Erythroblast (primary cell): ENCODE measurements at regions not wholly inside any gene's neighbourhood (a gene's known extent, or its start where the extent isn't known, plus 50 kb on each side); places are given as distances from the start of the nearest gene placed in this dataset.

Source experiments
- DNase-seq, 2 experiments: peaks; one replicate each; lab custom pipeline; 2025; lab: John Stamatoyannopoulos, UW
- GATA1 ChIP-seq: IDR thresholded peaks from 2 replicates; pipeline ENCODE4 v1.6.1; 2011; ENCODE audit warnings: low read depth, mild to moderate bottlenecking, control low read depth, low read length, moderate library complexity
- POLR2A ChIP-seq: IDR thresholded peaks from 2 replicates; pipeline ENCODE4 v1.6.1; 2011; ENCODE audit warnings: mild to moderate bottlenecking, low read length

DNA sequence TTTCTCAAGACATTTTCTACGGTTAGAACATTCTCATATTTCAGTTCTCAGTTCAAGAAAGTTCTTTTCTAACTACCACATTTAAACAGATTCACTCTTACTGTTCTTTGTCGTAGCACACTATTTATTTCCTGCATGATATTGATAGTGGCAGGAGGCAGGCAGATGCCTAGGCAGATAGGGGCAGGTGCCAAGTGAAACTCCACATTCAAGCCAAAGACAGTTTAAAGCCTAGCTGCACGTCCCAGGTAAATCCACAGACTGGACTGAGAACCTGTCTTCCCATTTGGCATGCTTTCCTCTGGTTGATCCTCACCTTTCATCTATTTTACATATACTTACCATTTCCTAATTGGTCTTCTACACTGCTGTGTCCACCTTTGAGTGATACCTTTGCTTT lies 359.3 kb downstream of the TMX3 start:
- TF ChIP-seq POLR2A (no peak), GATA1 (no peak)
- DNase-seq = no peak

DNA sequence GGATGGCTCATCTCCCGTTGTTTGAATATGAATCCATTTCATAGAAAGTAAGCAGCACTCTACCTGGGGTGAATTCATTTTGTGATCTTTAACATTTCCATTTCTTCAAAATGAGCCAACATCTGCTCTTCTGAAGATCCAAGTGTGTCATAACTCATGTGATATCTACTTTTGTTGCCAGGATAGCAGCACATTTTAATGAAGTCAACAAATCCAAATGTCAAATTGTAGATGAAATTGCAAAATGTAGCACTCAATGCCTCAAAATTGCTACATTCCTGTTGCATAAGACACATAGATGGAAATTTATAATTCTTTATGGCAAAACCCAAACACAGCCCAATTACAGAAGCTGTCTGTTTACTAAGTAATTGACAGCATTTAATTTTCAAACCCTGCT lies 360.7 kb downstream of the TMX3 start:
- no peak for DNase-seq
- TF ChIP-seq GATA1 (no peak), POLR2A (no peak)

DNA sequence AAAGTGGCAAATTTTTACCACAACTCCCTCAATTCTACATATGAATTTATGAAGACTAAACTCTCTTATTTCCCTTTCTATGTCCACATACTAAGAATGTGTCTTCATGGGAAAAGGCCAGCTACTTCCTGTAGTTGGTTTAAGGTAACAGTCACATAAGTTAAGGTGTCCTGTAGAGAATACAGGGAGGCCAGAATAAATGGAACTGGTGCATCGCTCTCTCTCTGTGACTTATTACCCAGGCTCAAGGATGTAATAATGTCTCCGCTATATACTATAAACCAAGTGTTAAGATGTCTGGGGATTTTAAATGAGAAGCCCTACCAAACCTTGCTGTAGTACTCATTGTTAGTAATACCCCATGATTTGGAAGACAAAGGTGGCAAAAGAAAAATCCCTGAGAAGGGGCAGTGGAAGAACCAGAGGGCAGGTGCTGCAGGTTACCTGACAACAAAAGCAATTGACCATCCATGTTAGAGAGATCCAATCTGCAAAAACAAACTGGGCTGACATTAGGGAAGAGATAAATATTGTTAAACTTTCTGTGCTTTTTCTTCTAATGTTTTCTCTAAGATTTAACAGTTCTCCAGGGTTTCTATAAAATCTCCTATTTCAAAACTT lies 372.8 kb downstream of the TMX3 start:
- no peak for DNase-seq
- TF ChIP-seq POLR2A (no peak), GATA1 (no peak)

DNA sequence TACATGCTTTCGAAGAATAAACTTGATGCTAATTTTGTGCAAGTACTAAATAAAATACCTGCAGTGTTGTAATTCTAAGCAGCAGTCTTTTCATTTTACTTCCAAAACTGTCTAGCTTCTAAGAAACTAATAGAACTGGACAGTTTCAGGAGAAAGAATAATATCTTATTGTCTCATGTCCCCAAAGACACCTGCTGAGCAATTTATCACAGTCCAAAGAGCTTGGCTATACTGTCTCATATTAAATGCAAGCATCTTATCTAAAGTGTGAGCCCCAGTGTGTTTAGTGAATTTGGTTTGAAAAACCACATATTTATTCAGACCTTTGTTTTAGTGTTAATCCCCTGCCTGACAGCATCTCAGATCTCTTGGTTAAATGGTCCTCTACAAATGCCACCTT lies 374.3 kb downstream of the TMX3 start:
- DNase-seq = no peak
- no peak for TF ChIP-seq GATA1
- TF ChIP-seq POLR2A = no peak

DNA sequence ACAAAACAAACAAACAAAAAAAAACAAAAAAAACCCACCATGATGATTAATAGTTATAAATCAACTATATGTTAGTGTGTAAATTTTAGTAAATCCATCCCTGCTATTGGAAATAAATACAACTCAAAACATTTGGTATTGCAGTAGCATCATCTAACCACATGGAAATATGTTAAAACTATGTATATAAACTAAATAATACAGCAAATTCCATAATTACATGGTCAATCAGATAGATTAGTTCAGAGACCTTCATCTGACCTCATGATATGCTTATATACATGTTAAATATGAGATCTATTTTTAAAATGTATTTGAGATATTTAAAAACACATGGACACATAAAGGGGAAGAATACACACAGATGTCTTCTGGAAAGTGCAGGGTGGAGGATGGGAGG lies 384.2 kb downstream of the TMX3 start:
- DNase-seq = no peak
- no peak for TF ChIP-seq POLR2A
- TF ChIP-seq GATA1 = no peak

DNA sequence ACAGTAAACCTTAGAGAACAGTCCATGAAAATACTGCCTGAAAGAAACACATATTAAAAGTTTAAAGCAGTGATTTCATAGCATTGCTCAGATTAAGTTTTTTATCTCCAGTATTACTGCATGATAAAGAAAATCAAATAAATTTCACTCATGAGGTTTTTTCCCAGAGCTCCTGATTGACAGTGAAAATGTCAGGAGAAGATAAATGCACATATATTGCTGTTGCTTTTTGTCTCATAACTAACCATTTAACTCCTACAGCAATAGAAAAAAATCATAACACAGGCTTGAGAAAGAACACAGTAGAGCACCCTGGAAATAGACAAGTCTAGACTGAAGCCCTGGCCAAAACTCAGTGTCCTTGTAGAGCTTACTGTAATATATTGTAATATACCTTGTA lies 391.0 kb downstream of the TMX3 start:
- no peak for TF ChIP-seq GATA1
- no peak for TF ChIP-seq POLR2A
- DNase-seq = no peak

DNA sequence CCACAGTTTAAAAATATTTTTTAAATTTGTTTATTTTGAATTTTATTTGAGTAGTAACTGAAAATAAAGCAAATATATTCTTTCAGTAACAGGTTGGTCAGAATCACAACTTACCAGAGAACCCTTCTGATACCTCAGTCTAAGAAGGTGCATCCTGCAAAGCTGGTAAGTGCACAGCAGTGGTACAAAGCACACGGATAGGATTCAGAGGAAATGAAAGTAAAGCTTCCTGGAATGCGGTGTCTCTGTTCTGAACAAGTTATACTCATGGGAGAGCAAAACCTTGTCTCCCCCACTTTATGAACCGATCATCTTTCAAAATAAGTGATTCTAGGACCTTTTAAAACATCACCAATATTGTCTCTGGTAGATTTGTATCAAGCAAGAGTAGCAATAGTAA lies 398.3 kb downstream of the TMX3 start:
- no peak for DNase-seq
- TF ChIP-seq GATA1 (no peak), POLR2A (no peak)

DNA sequence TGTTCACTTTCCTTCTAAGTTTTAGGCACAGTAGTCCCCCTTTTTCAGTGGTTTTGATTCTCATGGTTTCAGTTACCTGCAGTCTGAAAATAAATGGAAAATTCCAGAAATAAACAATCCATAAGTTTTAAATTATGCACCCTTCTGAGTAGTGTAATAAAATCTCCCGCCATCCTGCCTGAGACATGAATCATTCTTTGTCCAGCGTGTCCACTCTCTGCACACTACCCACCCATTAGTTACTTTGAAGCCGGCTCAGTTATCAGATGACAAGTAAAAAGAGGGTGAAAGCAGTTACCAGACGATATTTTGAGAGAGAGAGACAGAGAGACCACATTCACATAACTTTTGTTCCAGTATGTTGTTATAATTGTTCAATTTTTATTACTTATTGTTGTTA lies 400.5 kb downstream of the TMX3 start:
- no peak for TF ChIP-seq GATA1

DNA sequence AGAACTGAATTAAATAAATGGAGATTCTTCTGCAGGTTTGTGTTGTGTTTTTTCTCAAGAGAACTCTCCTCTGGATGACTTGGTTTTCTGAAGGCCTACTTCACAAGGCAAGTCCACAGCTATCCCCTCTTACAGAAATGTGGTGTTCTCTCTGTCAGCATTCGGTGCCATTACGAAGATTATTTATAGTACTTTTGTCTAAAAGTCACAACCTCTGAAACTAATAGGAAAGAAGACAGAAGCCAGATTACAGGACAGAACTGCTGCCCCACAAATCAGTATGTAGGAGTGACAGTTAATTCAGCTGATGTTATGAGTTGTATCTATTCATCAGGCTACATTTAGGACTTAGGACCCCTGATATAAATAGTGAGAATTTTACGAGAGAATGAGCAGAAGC lies 413.5 kb downstream of the TMX3 start:
- TF ChIP-seq GATA1 = no peak
- no peak for TF ChIP-seq POLR2A

More for the DNA sequence above, 400.5 kb downstream of the TMX3 start:
- no peak for DNase-seq

DNA sequence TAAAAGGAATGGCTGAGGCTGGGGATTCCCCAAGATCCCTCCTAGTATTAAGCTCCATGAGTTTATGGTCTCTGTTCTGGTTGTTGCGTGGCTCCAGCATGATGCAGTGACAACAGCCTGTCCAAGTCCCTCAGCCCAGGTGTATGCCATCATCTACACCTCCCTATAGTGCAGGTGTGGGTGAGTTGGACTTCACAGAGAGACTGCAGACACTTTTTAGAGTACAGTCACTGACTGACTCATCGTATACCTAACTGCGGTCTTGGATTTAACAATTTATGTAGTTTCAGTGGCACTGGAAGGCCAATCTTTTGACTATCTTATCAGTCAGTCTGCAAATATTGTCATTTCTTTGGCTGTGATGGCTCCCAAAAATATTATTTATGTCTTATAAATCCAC lies 415.0 kb downstream of the TMX3 start:
- no peak for DNase-seq
- TF ChIP-seq GATA1 (no peak), POLR2A (no peak)

More for the DNA sequence above, 413.5 kb downstream of the TMX3 start:
- no peak for DNase-seq

DNA sequence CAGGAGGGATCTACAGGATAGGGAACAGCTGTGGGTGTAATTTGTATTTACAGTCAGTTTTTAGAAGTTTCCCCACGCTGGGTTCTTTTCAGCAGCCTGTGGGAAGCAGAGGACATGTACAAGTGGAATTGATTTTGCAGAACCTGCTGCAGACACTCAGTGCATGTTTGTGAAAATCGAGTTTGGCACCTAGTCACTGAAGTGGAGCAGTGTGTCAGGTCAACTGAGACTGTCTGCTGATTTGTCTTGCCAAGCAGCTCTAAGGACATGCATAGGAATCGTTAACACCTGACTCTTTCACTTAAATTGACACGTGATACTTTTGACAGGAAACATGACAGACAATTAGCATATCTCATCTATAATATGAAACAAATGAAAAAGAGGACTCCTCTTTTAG lies 416.6 kb downstream of the TMX3 start:
- TF ChIP-seq POLR2A = no peak
- no peak for TF ChIP-seq GATA1
- DNase-seq = no peak

DNA sequence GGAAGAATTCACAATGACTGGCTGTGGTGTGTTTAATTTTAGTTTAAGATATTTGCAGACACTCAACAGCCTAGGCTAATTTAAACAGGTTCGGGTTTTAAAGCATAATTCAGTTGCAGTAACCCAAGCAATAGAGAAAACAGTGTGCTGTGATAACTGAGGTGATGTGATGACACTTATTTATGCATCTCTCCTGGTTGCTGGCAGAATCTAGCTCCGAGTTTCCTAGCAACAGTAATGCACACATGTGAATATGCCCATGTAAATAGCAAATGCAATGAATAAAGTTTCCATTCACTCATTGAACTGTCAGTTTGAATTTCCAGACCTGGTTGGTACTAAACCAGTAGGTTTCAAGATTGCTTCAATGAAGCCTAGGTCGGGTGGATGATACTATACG lies 426.5 kb downstream of the TMX3 start:
- no peak for DNase-seq
- TF ChIP-seq POLR2A = no peak
- no peak for TF ChIP-seq GATA1

DNA sequence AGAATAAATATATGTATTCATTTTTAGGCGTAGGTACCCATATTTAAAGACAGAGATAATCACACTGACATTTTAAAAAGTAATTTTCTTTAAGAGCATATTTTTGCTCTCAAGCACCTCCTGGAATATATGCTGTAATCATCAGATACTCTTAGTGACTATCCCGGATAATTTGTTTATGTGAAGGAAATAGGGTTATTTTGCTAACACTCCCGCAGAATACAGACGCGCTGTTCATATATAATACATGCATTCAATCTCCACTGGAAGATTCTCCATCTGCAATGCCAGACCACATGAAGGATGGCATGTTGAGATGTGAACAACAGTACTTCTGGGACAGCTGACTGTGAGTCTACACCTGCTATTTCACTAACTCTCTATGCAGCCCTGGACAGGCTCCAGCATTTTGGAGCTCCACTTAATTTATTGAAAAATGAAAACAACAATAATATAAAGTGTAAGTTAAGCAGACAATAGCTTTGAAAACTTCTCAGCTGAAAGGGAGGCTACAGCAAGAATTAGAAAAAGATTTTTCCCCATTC lies 430.6 kb downstream of the TMX3 start:
- no peak for DNase-seq
- no peak for TF ChIP-seq GATA1
- TF ChIP-seq POLR2A = no peak

DNA sequence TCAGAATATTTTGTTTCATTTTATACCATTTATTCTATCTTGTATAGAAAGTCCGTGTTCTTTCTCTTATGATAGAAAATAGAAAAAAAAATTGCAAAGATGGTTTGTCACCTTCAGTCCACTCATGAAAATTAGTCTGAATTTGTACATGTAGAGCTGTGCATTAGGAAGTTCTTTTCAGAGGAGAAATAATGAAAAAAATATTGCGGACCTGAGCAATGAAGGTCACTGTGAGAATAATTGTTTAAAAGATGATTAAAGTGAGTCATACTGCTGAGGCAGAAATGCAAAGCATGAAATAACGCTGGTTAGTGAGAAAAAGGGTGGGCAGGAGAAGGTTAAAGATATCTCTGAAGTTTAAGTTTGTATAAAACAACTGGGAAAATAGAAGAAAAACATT lies 431.1 kb downstream of the TMX3 start:
- TF ChIP-seq POLR2A (no peak), GATA1 (no peak)

DNA sequence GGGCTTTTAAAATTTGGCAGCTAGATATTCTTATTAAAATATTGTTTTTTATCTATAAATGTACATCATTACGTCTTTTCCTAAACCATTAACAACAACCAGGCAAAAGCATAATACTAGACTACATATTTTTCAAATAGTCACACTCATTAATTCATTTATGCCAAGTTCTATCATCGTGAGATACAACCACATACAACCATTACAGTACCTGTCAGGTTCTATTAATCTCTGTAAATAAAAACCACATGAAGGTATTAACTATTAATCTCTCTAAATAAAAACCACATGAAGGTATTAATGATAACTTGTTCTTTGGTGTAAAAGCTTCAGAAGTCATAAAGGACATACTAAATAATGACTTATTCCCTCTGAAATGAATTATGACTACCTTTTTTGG lies 432.7 kb downstream of the TMX3 start:
- DNase-seq = no peak

More for the DNA sequence above, 431.1 kb downstream of the TMX3 start:
- DNase-seq = no peak

DNA sequence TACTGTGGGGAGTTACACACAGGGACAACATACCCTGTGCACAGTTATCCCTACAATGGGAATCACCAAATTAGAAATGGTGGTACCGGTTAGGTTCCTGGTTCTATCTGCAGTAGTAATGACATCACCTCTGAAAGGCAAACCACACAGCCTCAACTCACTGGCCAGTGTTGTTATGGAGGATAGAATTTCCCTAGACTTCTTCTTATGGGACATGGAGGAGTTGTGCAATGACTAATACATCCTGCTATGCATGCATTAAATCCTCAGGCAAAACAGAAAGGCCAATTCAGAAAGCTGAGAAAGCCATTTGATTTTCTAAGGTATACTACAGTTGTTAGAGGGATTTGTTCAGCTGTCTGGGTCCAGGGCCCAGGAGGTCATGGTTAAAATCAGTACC lies 439.3 kb downstream of the TMX3 start:
- DNase-seq = no peak
- TF ChIP-seq GATA1 (no peak), POLR2A (no peak)

More for the DNA sequence above, 432.7 kb downstream of the TMX3 start:
- TF ChIP-seq GATA1 = no peak
- TF ChIP-seq POLR2A = no peak
